Pancreas (tissue), 10 donors: ENCODE measurements at regions not wholly inside any gene's neighbourhood (a gene's known extent, or its start where the extent isn't known, plus 50 kb on each side); places are given as distances from the start of the nearest gene placed in this dataset.

Experiments used
- ATAC-seq, 4 donors: fragments of 200-7000 bp; cut with Tn5 transposase; one replicate each; pipeline versions ENCODE4 v1.8.0 to v1.9.1; 2020; ENCODE audit warnings: mild to moderate bottlenecking in 4 of 4, moderate library complexity in 4 of 4
- DNase-seq, 6 donors: peaks; one replicate each; pipeline ENCODE4 v3.0.0-alpha.2; 2020
- FAIRE-seq: peaks from 2 replicates; lab custom pipeline; 2012; peaks lifted over from hg19 to GRCh38; lab: Jason Lieb, UNC
- H3K27ac ChIP-seq, 4 donors: fragments of 200-600 bp; sonication (generic); 1 replicate in 3 of 4; 2 replicates in 1 of 4; pipeline versions ENCODE4 v1.5.0 to v1.8.0; 2020
- H3K27me3 ChIP-seq, 4 donors: fragments of 200-600 bp; one replicate each; pipeline ENCODE4 v1.8.0; 2021
- H3K36me3 ChIP-seq, 3 donors: fragments of 200-600 bp; sonication (generic) in 1 of 3; one replicate each; pipeline versions ENCODE4 v1.5.0 to v1.8.0; 2020 to 2021
- H3K4me1 ChIP-seq, 3 donors: fragments of 200-600 bp; one replicate each; pipeline ENCODE4 v1.8.0; 2021
- H3K4me3 ChIP-seq, 4 donors: fragments of 200-600 bp; sonication (generic) in 2 of 4; one replicate each; pipeline versions ENCODE4 v1.5.0 to v1.8.0; 2020 to 2021
- H3K9me3 ChIP-seq, 4 donors: fragments of 200-600 bp; one replicate each; pipeline ENCODE4 v1.8.0; 2021
- CTCF ChIP-seq, 4 donors: fragments of 200-600 bp; sonication (generic) in 3 of 4; IDR thresholded peaks; one replicate each; pipeline versions ENCODE4 v1.5.0 to v1.8.0; 2021; ENCODE audit warnings: antibody characterized with exemption in 4 of 4
- WGBS, 2 donors: extraction: QIAGEN DNeasy Blood & Tissue Kit; methylation state at CpG; one replicate each; pipeline ENCODE4 v1.1.7; 2013; 5-methylcytosine and 5-hydroxymethylcytosine counted together
- intact Hi-C, 3 donors: fragments of 100-400 bp; cut with DNase I; formaldehyde crosslinking; loops; one replicate each; pipeline versions ENCODE4 v1.11.1 to v1.14.2; 2022
- donor health status: healthy with polysubstance abuse.
- donor health status: DM: no; HTN: no; CAD: no; lungs with moderate emphysema.
- donor health status: DM: no; HTN: no; CAD: no.
- donor health status: control.
- donor health status: control.
- donor health status: Bipolar disorder and iron deficiency.
- donor health status: DM: yes; HTN: yes; CAD: no.
- donor health status: DM: no; HTN: no; CAD: no.
- donor health status: DM: no; HTN: no; CAD: no.
- donor health status: DM: yes; HTN: yes; CAD: no.

DNA sequence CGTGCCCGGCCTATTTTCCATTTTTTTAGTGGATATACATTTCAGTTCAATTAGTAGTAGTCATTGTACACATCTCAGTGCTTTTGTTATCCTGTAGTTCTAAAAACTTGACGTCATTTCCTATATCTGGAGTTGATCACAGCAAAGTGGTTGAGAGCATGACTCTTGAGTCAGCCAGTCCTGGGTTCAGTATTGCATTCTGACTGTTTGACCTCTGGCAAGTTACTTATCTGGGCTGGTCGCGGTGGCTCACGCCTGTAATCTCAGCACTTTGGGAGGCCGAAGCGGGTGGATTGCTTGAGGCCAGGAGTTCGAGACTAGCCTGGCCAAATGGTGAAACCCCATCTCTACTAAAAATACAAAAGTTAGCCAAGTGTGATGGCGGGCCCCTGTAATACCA lies 50.4 kb upstream of the PPM1B start:
- Histone ChIP-seq H3K4me1 (no peaks in the 10 kb centered on the region), H3K27me3 (no peaks in the 10 kb centered on the region), H3K9me3 (no peaks in the 10 kb centered on the region), H3K4me3 (no peak overlapping the region), H3K27ac (no peak overlapping the region), H3K36me3 (no peaks in the 10 kb centered on the region)
- FAIRE-seq (no peak), ATAC-seq (no peak), DNase-seq (no peak)
- no peak for TF ChIP-seq CTCF (IDR thresholded peaks at IDR 0.05)
- intact Hi-C loops: no loop called here
- whole genome bisulfite sequencing, 2 donors: 93 to 96% methylated on average over 10 of the region's 10 CpGs
